ENCODE measurements at regions not wholly inside any gene's neighbourhood (a gene's known extent, or its start where the extent isn't known, plus 50 kb on each side); places are given as distances from the start of the nearest gene placed in this dataset.
"Not testable (repeated sequence)": the region's sequence is repeated elsewhere in the genome, so short reads cannot be mapped to it uniquely, and the experiment has no call there.

GRCh38 chr4:23438764-23439163 is 451.1 kb downstream of the PPARGC1A start:
- Histone ChIP-seq H3K4me3 (no peak overlapping the region), H3K27ac (no peak overlapping the region)
- DNase-seq (ENCODE audit: low spot score), result no peak
- TF ChIP-seq CTCF (IDR thresholded peaks at IDR 0.05), result no peak

GRCh38 chr4:23429497-23429896 is 460.4 kb downstream of the PPARGC1A start:
- no peak for DNase-seq (ENCODE audit: low spot score)
- TF ChIP-seq CTCF (IDR thresholded peaks at IDR 0.05), result no peak
- H3K27ac ChIP-seq, result no peak overlapping the region
- no peak overlapping the region for H3K4me3 ChIP-seq

GRCh38 chr4:23425570-23425969 is 464.3 kb downstream of the PPARGC1A start:
- DNase-seq (ENCODE audit: low spot score), result no peak
- no peak for TF ChIP-seq CTCF (IDR thresholded peaks at IDR 0.05)

GRCh38 chr4:23423540-23423939 is 466.3 kb downstream of the PPARGC1A start:
- no peak for TF ChIP-seq CTCF (IDR thresholded peaks at IDR 0.05)
- Histone ChIP-seq H3K27ac (no peak overlapping the region), H3K4me3 (no peak overlapping the region)
- DNase-seq (ENCODE audit: low spot score), result no peak

More at GRCh38 chr4:23425570-23425969, 464.3 kb downstream of the PPARGC1A start:
- Histone ChIP-seq H3K4me3 (no peak overlapping the region), H3K27ac (no peak overlapping the region)

- Histone ChIP-seq H3K27ac (no peak overlapping the region), H3K4me3 (no peak overlapping the region)
- no peak for DNase-seq (ENCODE audit: low spot score)
- no peak for TF ChIP-seq CTCF (IDR thresholded peaks at IDR 0.05)
Measured at GRCh38 chr4:23422878-23423277, 467.0 kb downstream of the PPARGC1A start.

GRCh38 chr4:23413631-23414030 is 476.2 kb downstream of the PPARGC1A start:
- H3K4me3 ChIP-seq, result no peak overlapping the region
- no peak overlapping the region for H3K27ac ChIP-seq
- no peak for DNase-seq (ENCODE audit: low spot score)
- TF ChIP-seq CTCF (IDR thresholded peaks at IDR 0.05), result no peak

- no peak for DNase-seq (ENCODE audit: low spot score)
- no peak overlapping the region for H3K27ac ChIP-seq
- TF ChIP-seq CTCF (IDR thresholded peaks at IDR 0.05), result no peak
- H3K4me3 ChIP-seq, result no peak overlapping the region
Measured at GRCh38 chr4:23412701-23413100, 477.1 kb downstream of the PPARGC1A start.

- DNase-seq (ENCODE audit: low spot score); H3K27ac ChIP-seq; H3K4me3 ChIP-seq: not testable (repeated sequence)
Measured at GRCh38 chr4:23408913-23409312, 480.9 kb downstream of the PPARGC1A start.

Measured in coronary artery (tissue), 2 donors.